ENCODE measurements at regions not wholly inside any gene's neighbourhood (a gene's known extent, or its start where the extent isn't known, plus 50 kb on each side); places are given as distances from the start of the nearest gene placed in this dataset.
A peak's percentile ranks its signal among the peaks of the same experiment; 100 is the strongest.

DNA sequence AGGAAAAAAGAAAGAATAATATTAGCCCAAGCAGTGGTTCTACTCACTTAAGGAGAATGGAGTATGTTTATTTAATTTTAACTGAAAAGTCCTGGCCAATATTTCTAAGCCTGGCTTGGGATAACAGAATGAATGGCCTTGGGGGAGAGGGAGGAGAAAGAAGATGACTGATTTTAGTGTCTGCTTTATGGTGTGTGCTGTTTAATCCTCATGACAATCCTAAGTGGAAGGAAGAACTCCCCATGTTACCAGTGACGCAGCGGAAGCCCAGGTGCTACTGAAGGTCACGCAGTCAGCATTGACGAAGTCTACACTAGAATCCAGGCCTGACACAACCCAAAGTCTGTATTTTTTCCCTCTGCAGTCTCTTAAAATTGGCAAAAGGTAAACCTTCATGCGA, 50.5 kb downstream of the PALM2AKAP2 start:
- no peak for DNase-seq (ENCODE audit: low spot score)

DNA sequence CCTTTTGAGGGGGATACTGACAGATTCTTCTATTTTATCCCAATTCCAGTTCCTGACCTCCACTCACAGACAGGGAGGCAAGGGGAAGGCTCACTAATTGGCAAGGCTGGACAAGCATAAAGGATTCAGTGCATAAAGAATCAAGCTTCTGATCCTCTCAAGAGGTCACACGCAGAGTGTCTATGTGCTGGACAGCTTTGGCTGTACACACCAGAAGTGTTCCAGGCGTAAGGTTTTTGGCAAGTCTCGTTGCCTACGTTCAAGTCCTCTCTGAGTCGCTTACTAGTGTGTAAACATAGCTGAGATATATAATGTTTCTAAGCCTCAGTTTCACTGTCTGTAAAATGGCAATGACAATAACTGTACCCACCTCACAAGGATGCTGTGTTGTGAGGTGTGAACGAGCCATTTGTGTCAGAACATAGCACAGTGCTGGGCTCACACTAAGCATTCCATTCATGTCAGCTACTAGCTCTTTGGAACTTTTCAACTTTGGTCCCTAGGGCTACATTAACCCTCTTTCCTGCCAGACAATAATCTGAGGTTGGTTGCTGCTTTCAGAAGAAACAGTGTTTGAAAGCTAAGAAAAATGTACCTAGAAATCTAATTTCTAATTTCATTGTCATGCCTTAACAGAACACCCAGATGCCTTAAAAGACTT, 52.1 kb downstream of the PALM2AKAP2 start:
- no peak for DNase-seq (ENCODE audit: low spot score)

DNA sequence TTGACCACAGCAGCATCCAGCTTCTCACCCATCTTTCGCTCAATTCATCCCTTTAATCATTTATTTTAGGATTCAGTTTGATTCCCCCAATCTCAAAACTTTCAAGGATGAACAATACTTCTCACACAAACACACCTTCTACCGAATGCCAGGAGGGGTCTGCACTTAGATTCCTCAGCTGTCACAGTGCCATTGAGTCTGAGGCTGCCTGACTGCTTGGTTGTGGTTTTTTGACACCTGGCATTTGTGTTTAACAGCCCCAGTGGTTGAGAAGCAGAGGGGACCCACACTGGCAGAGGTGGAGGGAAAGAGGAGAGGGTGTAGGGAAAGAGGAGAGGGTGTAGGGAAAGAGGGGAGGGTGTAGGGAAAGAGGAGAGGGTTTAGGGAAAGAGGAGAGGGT, 54.9 kb downstream of the PALM2AKAP2 start:
- DNase-seq (ENCODE audit: low spot score) = no peak

DNA sequence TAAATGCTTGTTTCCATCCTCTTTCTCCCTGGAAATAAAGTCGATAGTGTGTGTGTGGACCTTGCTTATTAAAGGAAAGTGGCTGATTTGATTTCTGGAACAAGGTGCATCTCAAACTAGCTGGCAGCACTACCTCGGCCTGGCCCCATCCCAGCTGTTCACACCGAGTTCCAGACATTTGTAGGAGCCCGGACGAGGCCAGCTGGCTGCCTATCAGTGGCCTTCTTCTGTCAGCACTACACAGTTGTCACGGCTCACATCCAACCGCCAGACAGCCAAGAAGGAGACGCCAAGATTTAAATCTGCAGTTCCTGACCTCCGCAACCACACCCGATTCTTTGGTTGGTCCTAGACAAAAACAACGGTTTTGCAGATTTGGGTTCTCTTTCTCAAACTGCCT, 63.6 kb downstream of the PALM2AKAP2 start:
- no peak for DNase-seq (ENCODE audit: low spot score)

DNA sequence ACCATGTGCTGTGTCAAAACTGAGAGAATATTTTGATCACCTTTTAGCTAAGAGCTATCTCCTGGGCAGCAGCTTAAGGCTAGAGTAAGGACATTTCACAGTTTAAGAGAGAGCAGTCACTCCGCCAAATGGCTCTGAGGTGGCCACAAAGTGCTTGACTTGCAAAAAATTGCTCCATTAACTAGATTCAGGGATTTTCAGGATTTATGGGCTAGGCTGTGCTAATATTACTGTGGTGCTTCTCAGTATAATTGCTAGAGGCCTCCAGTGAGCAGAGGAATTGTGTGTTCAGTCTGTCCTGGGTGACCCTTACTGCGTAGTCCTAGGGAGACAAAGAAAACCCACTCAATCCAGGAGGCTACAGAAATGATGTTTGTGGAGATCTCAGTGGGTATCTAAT, 65.2 kb downstream of the PALM2AKAP2 start:
- no peak for DNase-seq (ENCODE audit: low spot score)

DNA sequence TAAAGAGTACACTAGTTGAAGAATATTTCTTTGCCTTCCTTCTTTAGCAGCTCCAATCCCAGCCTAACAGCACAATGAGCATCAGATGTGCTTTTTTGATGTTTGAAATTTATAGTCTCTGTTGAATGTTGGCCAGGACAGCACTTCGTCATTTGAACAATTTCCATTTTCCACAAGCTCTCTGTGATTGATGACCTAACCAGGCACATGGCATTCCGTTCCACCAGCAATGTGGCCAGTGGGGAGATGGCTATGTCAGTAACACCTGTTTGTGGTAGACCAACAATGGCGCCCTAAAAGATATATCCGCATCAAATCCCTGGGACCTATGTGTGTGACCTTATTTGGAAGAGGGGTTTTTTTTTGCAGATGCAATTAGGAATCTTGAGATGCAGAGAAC, 66.8 kb downstream of the PALM2AKAP2 start:
- no peak for DNase-seq (ENCODE audit: low spot score)

DNA sequence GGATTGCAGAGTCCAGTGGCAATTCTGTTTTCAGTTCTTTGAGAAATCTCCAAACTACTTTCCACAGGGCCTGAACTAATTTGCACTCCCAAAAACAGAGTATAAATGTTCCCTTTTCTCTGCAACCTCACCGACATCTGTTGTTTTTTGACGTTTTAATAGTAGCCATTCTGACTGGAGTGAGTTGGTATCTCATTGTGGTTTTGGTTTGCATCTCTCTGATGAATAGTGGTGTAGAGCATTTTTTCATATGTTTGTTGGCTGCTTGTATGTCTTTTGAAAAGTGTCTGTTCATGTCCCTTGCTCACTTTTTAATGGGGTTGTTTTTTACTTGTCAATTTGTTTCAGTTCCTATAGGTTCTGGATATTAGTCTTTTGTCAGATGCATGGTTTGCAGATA, 72.6 kb downstream of the PALM2AKAP2 start:
- no peak for DNase-seq (ENCODE audit: low spot score)

DNA sequence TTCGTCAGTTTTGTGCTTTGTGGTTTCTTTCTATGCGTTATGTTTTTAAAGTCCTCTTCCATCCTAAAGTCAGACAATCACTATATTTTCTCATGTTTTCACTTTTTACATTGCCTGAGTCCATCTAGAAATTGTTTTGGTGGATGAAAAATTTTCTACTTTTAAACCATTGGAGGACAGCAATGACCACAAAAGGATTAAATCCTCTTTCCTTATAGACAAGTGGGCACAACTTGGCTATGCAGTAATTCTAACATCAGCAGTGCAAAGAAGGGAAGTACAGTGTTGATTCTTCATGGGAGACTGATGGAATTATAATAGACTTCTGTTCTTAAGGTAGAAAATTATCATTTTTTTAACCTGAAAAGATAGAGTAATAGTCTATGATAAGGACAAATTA, 75.5 kb downstream of the PALM2AKAP2 start:
- no peak for DNase-seq (ENCODE audit: low spot score)

DNA sequence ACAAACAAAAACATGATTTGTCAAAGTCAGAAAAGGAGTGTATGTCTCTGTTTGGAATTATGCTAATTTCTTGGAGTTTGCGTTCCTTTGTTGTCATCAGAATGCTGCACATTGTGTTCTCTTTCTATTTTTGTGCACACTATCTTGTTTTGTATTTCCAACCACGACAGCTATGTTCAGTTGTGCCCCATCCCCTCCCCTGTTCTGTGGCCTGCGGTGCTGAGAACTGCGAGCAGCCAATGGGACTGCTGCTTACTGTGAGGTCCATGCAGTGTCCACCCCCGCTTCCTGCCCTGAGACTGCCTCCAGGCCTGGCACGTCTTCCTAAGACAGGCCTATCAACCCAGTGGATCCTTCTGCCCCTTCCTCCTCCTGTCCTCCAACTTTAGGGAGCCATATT, 76.8 kb downstream of the PALM2AKAP2 start:
- DNase-seq (ENCODE audit: low spot score) = no peak

DNA sequence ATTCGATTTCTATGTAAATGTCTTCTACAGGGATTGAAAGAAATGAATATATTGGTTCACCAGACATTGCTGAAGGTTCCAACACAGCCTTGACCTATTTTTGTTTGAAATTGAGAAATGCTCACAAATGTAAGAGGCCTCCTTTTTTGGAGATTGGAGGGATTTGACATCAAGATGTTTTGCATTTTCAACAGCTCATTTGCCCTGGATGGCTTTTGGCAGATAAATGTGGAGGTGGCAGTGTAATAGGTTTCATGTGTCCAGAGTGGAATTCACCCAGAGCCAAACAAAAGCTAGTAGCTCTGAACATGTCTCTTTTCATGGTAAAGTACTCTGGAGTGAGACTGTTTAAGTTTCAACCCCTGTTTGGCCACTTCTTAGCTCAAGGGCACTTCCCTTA, 77.3 kb downstream of the PALM2AKAP2 start:
- no peak for DNase-seq (ENCODE audit: low spot score)

DNA sequence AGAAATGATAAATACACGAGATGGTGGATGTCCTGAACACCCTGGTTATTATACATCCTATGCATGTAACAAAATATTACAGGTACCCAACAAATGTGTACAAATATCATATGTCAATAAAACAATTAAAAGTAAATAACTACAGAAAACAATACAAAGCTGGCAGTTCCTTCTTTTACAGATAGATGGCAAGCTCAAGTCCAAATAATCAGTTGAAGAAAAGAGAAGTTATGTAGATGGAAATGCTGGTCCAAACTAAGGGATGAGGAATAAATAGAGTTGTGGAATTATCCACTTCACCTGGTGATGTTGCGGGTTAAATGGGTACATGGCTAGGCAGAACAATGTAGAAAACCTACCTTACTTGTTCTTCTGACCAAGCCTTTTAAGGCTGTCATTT, 79.4 kb downstream of the PALM2AKAP2 start:
- DNase-seq (ENCODE audit: low spot score) = peak; percentile 22

DNA sequence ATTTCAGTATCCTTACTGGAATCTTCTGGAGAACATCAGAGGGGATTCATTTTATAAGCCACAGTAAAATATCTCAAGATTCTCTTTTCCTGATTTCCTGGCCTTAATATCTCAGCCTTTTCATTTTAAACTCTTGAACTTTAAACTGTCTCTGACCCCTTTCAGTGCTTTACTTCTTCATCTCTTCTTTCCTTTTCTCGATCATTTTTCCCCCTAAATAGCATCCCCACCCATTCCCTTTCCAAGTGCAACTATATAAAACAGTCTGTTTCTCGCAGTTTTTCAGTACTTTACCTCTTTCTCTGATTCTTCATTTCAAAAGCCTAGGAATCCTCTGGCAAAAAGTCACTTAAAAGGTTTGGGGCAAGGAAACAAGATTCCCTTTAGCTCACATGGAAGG, 80.5 kb downstream of the PALM2AKAP2 start:
- no peak for DNase-seq (ENCODE audit: low spot score)

DNA sequence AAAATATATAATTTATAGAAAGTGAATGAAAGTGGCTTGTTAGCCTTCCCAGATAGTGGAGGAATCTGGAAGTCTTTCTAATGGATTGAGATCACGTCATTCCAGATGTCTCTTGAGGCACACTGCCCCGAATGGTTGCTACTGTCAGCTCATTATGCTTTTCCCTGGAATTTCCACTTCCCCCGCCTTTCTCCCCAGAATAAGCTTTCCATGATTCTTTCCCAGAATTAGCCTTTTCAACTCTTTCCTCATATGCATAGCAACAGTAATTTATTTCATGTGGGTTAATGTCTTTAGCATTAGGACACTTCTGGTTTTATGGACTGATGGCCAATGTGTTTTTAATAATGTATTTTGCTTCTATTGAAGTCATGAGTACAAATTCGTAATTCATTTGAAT, 81.5 kb downstream of the PALM2AKAP2 start:
- DNase-seq (ENCODE audit: low spot score) = no peak

DNA sequence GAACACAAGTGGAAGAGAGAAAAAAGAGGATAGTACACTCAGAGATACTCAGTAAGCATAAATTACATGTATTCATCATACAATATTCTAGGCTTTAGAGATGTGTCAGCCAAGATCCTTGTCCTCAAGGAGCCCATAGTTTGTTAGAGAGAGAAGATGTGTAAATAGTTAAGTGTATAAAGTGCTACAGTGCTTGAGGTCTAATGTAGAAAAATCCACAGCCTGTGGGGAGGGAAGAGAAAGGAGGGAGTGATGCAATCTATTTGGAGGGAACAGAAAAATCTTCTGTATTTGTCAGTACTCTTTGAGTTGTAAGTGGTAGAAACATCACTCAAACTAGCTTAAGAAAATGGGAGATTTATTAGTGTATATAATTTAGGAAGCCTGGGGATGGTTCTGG, 81.9 kb downstream of the PALM2AKAP2 start:
- DNase-seq (ENCODE audit: low spot score) = no peak

DNA sequence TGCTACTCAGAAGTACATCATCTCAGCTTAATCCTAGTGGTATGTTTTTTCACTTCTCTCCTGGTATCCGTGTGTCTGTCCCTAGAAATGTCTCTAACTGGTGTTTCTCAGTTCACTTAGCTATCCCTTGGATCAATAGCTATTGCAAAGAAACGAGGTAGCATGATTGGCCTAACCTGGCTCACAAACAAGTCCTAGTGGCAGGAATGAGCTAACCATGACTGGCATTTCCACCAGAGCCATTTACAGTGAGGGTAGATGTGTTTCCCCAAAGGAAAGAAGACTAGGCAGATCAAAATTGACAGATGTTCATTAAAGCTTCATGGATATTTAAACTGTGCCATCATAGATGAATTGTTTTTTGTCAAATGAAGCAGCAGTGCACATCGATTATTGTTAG, 82.5 kb downstream of the PALM2AKAP2 start:
- DNase-seq (ENCODE audit: low spot score) = no peak

DNA sequence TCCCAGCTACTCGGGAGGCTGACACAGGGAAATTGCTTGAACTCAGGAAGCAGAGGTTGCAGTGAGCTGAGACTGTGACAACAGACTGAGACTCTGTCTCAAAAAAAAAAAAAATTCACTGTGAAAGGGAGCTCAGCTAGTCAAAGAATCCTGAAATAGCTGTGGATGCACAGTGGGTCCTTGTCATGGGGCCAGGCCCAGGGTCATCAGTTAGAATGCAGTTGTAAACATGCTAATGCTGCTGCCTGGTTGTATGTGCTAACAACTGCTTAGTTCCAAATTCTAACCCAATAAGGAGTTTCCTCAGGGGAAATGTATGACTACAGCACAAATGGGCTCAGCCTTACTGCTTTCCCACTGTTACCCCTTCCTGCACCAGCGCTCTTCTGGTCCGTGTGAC, 84.0 kb downstream of the PALM2AKAP2 start:
- no peak for DNase-seq (ENCODE audit: low spot score)

DNA sequence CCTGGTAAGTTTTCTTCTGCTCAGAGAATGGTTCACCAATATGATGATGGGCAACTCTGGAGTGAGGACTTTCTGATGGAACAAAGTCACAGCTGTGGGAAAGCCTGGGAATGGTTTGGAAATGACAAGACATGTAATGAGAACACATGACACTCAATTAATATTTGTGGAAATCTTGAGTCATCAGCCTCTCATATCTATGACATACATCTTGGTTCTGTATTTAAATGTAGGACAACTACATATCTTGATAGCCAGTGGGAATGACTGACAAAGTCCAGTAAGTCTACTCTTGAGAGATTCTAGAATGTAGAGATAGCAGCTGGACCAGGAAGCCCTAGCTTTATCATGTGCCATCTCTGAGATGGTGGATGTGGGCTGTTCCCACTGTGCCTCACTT, 85.5 kb downstream of the PALM2AKAP2 start:
- peak; percentile 29 for DNase-seq (ENCODE audit: low spot score)

DNA sequence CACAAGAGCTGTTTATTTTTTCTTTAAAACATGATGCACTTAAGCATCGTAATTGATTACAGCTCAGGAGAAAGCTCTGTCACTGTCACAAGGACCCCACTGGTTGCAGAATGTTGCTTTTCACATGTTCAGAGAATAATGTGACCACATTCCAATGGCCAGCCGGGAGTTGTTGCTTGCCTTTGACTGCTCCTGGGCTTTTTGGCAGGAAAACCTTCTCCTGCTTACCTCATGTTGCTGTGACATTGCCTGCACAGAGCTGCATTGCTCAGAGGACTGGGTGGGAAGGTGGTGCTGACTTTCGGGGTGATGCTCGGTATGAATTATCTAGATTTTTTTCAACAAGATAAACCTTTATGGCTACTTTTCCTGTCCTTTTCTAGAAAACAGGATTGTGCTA, 88.2 kb downstream of the PALM2AKAP2 start:
- no peak for DNase-seq (ENCODE audit: low spot score)

DNA sequence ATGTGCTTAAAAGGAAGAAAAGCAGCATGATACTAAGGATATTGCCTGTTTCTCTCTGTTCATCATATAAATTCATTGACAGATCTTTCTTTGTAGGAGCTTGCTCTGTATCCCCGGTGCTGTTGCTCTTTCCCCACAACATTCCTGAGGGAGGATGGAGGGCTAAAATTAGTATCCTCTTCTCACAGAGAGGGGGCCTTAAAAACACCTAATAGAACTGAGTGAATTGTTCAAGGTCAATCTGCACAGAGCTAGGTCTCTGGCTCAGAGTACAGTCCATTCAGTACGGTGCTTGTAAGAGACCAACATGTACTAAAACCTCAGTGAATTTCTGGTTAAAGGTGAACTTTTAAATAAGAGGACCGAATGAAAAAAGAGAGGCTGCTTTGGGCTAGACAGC, 88.7 kb downstream of the PALM2AKAP2 start:
- no peak for DNase-seq (ENCODE audit: low spot score)

DNA sequence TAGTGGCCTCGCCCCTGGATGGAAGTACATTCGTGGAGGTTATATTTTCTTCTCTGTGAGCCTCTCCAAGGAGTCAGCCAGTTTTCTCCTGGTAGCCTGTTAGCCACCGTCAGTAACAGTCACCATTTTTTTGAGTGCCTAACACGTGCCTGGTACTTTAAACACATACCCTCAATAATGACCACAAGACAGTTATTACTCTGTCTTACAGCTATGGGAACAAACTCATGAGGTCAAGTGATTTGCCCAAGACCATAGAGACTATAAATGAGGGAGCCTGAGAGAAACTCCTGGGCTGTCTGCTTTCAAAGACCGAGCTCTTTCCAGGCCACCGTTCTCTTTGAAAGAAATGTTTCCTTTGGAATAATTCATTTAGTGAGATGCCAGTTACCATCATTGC, 90.4 kb downstream of the PALM2AKAP2 start:
- DNase-seq (ENCODE audit: low spot score) = no peak

DNA sequence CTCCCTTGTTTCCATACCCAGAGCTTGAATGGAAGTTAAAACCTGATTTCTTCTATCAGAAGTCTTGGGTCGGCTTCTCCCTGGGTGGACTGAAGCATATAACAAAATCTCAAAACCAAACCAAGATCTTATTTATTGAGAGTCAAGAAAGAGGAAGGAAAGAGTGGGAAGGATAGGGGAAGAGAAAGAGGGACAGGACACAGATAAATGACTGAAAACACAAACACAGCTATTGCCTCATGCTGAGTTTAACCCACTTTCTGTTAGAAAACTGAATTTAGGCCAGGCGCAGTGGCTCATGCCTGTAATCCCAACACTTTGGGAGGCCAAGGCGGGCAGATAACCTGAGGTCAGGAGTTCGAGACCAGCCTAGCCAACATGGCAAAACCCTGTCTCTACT, 92.9 kb downstream of the PALM2AKAP2 start:
- DNase-seq (ENCODE audit: low spot score) = no peak

DNA sequence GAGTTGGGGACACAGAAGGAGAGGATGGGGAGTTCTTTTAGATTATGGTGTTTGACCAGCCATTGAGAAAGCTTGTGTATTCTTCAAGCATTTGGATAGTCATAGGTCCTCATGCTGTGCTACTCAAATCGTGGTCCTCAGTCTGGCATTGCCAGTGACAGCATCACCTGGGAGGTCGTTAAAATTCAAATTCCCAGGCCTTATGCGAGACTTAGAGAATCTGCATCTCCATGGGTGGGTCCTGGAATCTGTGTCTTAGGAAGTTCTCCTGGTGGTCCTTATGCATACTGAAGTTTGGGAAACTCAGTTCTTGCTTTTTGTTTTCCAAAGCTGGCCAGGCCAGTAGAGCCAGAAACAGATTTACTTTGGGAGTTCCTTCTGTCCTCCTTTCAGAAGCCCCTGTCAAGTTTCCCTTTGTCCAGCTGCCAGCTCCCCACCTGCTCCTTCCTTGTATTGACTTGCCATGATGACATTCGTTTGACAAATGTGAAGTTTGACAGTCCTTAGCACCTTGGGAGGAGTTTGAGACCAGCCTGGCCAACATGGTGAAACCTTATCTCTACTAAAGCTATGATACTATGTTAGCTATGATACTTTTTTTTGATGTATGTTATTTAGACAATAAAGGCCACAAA, 95.6 kb downstream of the PALM2AKAP2 start:
- no peak for DNase-seq (ENCODE audit: low spot score)

DNA sequence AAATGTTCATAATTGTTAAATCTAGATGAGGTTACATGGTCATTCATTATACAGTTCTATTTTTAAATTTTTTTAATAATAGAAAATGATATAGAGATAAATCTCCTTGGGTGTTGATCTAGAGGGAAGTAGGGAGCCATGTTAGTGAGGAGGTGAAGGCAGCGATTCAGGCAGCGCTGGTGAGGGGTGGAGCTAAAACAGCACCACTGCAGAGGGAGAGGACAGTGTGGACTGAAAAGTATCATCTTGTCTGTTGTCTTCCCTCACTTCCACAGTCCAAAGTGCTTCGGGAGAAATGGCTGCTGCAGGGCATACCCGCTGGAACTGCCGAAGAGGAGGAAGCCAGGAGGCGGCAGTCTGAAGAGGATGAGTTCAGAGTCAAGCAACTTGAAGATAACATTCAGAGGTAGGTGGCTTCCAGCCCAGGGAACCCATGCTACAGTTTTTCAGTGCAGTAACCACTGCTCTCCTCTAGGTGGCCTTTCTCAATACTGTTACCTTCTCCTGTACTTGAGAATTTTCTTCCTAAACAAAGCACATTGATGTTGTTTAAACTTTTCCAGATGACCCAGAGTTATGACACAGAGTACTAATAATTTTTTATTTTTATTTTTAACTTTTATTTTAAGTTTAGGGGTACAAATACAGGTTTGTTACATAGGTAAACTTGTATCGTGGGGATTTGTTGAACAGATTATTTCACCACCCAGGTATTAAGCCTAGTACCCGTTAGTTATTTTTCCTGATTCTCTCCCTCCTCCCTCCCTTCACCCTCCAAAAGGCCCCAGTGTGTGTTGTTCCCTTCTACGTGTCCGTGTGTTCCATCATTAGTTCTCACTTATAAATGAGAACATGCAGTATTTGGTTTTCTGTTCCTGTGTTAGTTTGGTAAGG, 100.5 kb downstream of the PALM2AKAP2 start:
- peak; percentile 58 for DNase-seq (ENCODE audit: low spot score)

All from RKO (cell line).